IPS-NIHi11 (cell line): ENCODE measurements at regions not wholly inside any gene's neighbourhood (a gene's known extent, or its start where the extent isn't known, plus 50 kb on each side); places are given as distances from the start of the nearest gene placed in this dataset.

Source experiments
- DNase-seq: peaks from one replicate; pipeline ENCODE4 v3.0.0; 2012; ENCODE audit warnings: mixed read lengths, low spot score

DNA sequence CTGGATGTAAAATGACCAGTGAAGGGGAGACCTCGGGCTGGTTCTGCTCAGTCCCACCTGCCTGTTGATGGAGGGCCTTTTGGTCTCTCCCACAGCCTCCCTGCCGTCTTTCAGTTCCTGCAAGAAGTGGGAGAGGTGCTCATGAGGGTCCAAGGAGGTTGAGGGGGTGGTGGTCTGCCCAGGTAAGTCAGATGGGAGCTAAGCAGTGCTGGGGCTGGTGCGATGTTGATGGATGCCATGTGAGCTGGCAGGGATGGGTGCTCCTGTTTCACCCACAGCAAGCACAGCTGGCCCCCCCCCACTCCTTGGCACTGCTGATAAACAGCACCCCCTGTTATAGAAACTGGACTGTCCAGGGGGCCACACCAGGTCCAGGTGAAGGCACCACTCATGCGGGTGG lies 145.6 kb downstream of the NSG2 start:
- DNase-seq = no peak

DNA sequence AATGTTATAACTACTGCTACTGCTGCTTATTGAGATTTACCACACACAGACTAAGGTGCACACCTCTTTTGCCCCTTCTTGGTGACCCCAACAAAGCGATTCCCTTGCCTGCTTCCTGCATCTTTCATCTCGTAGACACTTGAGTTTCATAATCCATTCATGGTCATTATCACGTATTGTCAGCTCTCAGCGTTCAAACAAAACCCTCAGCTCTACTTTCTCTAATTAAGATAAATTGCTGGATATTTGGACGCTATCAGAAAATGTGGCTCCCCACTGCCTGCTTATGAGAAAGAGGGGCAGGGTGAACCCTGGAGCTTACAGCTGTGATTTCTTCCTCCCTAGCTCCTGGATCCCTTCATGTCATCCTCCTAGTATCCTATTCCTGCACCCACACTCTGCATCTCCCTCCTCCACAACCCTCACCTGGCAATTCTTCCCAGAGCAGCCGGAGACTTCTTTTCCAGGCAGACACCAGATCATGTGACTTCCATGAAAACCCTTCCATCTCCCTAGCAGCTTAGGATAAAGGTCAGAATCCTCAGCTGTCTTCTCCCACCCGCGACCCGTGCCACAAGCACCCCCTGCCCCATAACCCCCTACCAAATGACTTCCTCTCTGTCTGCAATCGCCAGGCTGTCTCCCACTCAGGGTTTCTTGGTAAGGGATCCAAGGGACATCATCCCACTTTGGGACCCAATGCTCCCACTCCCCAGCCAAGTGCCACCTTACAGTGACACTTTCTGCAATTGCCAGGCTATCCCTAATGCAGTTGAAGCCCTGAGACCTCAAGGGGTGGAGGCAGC lies 146.5 kb downstream of the NSG2 start:
- no peak for DNase-seq

DNA sequence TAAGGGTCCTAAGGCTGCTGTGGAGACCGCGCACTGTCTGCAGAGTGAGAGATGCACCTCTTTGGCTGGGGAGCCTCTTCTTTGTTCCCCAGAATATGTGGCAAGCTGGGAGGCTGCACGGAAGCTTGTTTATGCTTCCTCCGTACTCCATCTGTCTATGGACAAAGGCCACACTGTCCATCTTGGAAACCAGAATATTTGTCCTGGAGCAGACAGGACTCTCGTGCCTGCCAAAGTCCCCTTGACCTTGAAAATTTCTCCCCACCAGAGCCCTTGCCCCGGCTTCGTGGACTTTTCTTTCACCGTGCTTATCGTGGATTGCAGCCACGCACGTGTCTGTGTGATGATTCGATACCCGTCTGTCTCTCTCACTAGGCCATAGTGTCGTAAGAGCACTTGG lies 147.4 kb downstream of the NSG2 start:
- DNase-seq = no peak

DNA sequence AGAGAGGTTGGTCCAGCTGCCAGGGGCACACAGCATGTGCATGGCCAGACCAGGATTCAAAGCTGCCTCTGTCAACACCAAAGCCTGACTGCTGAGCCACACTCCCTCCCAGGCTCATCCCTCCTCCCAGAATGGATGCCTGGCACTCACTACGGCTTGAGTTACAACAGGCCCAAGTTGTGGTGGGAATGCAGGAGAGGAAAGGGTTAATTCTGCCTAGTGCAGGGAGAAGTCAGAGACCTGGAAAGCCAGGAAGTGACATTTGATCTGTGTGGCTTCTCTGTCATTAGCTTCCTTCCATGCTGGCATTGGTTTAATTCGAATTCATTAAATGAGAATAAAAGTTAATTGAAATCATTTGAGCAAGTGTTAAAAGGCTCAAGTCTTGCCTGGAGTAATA lies 150.0 kb downstream of the NSG2 start:
- peak; percentile 69 for DNase-seq

DNA sequence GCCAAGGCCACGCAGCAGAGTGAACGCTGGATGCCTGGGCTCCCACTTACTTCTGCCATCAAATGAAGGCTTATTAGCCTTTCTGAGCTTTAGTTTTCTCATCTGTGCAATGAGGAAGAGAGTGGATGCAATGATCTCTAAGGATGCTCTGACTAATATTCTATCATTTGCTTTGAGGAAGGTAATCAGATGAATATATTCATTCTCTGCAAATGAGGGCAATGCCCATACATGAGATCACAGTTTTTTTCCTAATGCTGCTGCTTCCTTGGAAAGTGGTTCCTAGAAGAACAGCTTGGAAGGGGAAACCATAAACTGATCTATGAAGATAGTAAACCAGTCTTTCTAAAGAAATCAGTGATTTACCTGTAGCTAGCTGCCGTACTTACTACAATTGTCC lies 152.4 kb downstream of the NSG2 start:
- DNase-seq = no peak

DNA sequence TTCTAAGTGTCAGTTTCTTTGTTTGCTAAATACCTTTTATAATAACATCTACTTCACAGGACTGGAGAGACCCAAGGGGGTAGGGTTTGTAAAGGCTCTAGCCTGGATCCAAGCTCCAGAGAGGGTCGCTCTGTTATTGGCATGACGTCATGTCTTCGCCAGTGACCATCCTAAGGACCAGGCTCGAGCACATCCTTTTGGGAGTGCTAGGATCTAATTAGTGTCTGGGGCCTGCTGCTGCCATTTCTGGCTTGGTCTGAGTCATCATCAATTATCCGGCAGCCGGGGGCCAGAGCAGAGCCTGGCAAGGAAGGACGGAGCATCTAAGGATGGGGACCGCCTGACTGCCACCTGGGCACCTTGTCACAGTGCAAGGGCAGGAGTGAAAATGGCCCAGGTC lies 153.0 kb downstream of the NSG2 start:
- no peak for DNase-seq

DNA sequence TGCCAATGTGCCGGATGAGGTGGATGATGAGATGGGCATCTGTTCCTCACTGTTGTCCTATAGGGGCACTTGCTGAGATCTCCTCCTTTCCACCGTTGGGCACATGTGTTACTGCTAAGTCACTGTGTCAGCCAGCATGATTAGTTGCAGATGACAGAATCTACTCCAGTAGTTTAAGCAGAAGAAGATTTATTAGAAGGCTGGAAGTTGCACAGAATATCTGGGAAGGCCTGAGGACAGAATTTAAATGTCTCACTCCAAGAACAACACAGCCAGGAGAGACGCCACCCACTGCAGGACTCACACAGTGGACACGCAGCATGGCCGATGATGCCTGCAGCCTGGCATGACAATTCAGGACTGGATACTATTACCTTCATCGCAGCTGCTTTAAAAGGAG lies 157.5 kb downstream of the NSG2 start:
- DNase-seq = no peak

DNA sequence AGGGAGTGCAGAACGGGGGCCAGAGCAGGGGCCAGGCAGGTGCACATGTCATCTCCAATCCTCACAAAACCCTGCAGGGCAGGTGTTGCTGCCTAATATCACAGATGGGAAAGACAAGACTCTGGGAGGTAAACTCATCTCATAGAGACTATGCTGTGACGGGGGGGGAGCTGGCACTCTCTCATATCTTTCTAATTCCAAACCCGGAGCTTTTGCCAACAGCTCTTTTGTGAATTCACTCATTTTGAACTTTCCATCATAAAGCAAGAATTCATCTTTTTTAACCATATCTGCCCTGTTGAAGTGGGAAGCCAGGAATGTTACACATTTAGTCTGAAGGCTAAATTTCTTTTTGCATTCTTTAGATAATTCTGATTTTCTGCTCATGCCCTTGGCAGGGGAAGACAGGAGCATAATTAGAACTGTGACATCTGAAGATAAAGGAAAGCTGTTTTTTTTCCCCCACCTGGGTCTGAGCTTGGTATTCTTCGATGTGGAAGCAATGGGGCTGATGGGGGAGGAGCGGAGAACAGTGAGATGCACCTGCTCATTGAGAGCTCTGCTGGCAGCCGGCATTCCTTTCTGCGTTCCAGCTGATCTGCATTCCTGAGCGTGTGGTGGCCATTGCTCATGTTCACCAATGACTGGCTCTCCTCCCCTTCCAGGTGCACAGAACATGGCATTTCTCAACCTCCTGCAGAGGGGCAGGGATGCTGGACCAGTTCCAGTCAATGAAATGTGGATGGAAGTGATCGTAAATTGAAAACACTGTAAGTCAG lies 159.2 kb downstream of the NSG2 start:
- DNase-seq = peak; percentile 87

DNA sequence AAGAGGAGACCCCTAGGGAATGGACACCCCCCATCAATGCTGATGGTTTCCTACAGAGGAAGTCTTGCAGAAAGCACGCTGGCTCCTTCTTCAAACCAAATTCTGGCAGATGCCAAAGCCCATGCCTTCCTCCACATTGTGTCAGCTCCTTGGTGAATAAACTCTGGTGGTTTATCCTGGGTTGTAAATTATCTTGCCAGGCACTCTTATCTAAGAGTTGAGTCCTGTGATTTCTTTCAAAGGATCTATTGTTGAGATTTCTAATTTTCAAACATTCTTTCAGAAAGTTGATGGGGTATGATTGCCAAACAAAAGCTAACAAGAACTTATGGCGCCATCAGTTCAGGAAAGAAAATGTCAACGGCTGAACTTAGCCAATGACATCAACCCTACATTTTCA lies 160.4 kb downstream of the NSG2 start:
- no peak for DNase-seq

DNA sequence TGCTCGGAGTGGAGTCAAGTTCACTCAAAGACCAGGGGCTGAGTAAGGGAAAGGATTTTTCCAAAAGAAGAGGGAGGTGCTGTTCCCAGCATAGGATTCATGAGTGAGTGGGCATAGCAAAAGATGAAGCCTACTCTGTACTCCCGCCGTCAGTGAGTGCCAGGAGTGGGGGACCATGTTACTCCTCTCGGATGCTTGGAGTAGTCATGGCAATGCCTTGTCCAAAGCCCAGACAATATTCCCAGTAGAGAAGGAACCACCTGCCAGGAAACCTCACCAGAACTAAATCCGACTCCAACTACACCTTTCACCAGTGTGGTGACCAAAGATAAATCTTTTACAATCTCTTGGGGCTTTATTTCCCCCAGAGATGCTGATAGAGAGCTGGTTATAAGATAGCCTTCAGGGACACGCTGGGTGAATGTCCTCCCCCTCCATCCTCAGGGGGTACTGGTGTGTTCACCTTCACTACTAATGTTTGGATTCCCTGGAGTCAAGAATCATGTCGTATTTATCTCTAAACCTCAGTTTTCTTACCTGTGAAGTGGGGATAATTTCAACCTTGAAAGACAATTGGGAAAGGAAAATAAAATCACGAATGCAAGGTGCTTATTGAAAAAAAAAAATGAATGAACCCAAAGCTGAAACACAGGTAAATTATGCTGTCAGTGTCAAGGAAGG lies 165.2 kb downstream of the NSG2 start:
- DNase-seq = no peak

DNA sequence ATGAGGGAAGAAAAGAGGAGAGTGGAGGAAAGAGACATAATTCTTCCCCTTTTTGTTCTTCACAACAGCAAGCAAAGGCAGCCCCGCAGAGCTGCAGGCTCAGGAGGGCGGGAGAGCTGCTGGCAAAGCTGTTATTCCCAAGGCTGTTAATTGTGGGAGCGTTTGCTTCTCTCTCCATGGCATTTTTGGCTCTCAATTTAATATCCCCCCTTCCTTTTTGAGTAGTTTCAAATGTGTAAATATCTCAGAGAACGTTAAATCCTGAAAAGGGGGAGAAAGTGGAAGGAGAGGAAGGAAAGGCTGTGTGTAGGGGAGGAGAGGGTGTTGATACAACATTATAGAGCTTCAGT lies 165.7 kb downstream of the NSG2 start:
- no peak for DNase-seq

DNA sequence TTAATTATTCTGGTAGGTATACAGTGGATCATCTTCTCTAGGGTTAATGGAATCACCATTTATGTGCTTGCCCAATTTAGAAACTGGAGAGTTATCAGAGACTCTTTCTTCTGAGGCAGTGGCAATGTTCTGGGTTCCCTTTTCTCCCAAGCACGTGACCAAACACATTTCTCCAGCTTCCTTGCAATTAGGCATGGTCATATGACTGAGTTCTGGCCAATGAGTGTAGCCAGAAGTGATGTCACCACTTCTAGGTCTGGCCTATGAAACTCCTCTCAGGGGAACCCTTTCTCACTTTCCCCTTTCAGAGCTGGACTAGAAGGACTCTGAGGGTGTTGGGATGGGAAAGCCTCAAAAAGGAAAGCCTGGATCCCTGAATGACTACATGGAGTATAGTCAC lies 172.0 kb downstream of the NSG2 start:
- no peak for DNase-seq

DNA sequence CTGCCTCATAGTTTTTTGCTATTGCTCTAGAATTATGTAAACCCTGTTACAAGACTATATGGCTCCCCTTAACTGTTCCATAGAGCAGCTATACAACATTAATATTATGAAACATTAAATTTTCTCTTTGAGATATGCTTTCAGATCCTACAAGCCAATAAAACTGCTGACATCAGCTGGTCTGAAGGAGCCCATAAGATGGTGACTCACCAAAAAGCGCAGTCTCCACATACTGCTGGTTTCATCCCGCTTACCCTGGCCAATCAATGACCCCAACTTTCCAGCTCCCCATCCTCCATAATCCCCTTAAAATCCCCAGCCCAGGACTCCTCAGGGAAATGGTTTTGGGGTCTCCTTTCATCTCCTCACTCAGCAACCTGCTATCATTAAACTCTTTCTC lies 172.7 kb downstream of the NSG2 start:
- DNase-seq = no peak

DNA sequence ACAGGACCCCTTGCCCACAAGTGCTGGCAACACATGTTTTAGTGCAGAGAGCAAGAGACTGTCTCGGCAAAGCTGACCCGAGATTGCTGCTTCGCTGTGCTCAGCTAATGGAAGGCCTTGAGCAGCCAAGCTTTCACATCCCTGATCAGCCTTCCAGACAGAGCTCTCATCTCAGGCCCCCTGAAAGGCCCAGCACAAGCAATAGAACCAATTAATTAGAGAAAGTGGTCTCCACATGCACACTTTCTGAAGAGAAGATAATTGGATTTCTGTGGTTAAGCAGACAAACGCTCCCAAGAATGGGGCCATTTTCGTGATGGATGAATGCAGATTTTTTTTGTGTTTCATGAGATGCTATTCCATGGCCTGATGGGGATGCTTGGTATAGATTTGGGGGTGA lies 174.9 kb downstream of the NSG2 start:
- no peak for DNase-seq

DNA sequence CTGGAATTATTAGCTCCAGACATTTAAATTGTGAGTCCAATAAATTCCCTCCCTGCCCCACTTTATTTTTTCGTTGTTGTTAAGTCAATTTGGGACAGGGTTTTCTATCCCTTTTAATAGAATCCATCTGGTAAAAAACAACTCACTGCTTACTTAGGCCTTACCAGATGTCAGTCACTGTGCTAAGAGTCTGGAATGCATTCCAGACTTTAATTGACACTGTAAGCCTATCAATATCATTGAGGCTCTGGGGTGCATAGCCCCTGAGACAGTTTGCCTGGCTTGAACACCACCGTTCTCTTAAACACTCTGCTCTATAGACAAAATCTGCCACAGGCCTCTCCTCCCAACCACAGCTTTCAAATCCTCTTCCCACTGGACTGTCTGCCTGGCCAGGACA lies 175.9 kb downstream of the NSG2 start:
- DNase-seq = no peak

DNA sequence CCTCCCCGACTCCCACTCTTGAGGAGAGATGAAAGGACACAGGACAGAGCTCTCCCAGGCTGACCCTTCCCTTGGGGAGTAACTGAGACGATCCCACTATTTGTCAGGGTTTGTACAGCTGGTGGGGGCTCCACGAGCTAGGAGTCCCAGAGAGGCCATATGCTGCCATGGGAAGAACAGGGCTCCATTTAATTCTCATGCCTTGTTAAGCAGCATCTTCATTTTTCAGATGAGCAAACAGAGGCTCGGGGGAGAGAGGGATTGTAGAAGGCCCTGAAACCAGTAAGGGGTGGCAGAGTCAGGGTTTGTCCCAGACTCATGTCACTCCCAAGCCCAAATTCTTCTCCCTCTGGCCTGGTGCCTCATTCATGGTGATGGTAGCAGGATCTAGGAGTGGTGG lies 176.4 kb downstream of the NSG2 start:
- DNase-seq = no peak

DNA sequence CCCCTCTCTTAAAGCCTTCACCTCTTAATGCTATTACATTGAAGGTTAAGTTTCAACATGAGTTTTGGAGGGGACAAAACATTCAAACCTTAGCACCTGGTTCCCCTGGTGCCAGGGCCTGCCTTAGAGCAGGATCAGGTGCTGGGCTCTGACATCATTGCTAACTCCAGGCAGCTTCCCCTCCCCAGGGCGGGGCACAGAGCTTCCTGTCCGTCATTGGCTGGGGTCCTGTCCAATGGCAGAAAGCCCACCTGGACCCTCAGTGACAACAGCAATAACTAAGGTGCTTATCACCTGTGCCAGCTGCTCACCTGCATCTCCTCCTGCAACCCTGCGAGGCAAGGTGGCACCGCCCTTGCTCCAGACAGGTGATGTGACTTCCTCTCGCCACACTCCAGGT lies 177.4 kb downstream of the NSG2 start:
- peak; percentile 47 for DNase-seq

DNA sequence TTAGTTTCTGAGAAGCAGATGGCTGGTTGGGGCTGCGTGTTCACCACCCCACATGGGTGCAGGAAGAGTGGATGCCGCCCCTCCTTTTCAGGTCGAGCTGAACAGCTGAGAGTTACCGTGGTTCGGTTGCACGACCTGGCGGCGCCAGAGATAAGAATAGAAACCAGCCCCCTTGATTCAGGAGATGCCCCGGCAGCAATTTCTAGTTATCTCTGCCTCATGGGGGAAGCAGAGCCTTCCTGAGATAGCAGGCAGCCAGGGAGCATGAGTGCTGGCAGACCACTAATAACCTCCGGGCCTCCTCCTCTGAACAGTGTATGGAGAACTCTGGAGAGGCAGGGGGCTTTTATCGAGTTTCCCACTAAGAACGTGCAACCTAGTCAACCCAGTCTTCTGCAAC lies 177.8 kb downstream of the NSG2 start:
- no peak for DNase-seq

DNA sequence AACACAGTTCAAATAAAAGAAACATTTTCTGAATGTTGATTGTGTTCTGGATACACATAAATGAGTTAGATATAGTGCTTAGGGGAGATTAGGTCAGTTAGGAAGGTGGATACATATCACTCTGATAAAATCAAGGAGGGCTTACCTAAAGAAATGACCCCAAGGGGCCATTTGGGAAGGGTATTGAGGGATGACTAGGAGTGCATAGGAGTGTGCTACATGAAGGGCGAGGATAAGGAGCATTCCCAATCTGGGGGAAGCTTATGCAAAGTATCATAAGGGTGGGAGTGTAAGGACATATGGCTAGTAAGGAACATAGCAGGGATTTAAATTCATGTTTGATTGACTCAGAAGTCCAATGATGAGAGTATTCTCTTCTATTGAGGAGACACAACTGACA lies 183.6 kb downstream of the NSG2 start:
- no peak for DNase-seq

DNA sequence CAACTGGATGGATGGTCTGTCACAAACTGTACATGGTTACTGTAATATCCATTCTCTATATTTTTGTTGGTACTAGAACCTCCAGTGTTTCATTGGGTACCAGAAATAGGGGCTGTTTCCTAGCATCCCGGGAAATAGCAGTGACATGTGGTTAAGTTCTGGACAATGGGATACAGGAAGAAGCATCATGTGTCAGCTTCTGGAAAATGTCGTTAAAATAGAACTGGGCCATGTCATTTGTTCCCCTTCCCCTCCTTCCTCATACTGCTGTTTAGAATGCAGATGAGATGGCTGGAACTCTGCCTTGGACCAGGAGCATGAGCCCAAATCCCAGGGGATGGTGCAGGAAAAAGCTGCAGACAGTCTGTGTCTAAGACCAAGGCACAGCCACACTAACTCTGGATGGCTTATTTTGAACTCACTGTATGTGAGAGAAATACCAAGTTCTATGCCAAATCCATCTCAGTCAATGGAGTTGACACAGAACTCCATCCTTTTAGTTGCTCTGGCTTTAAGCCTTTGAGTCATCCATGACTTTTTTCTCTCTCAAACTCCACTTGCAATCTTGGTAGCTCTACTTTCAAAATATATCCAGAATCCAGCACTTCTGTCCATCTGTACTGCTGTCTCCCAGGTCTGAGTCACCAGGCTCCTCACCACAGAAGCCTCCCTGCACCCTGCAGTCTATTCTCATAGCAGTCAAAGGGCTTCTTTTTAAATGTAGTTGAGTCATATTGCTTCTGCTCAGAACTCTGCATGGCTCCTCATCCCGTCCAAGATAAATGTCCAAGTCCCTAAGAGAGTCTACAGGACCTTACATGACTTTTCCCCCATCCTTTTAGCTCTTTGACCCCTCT lies 184.2 kb downstream of the NSG2 start:
- DNase-seq = no peak

DNA sequence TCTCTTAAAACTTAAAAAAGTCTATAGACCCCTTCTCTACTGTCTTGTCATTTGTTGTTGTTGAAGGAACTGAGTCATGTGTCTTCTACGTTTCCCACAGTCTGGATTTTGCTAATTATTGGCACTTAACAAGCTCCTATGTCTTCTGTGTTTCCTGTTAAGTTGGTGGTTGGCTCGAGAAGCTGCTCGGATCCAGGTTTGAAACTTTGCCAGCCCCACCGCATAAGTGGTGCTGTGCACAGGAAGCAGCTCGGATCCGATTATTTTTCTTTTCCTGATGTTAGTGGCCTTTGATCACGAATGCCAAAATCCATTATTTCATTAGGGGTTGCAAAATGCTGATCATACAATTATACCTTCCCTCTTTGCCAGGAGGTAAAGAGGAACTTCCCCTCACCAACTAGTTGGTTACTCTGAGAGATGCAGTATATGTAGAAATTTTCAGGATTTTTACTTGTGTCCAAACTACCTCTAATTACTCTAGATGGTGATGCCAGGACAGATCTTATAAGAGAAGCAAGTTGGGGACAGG lies 186.5 kb downstream of the NSG2 start:
- DNase-seq = no peak

DNA sequence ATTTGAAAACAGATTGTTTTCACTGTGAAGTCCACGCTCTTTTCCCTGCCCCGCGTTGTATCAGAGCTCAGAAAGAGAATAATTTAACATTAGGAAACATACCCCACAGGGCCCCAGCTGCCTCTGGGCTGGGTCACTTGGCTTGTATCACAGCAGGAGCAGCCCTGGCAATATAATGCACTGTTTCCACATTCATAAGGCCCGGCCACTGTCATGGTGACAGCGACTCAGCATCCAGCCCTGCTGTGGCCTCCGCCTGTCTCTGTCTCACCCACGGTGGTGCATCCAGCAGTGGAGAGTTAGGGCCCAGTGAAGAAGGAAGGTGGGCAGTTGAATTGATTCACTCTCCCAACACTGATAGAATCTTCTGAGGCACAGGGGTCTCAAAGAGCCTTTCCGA lies 188.9 kb downstream of the NSG2 start:
- no peak for DNase-seq
